OCI-LY7 (cell line): ENCODE measurements at regions not wholly inside any gene's neighbourhood (a gene's known extent, or its start where the extent isn't known, plus 50 kb on each side); places are given as distances from the start of the nearest gene placed in this dataset.

Source experiments
- BruUV-seq: library from RNA; stranded (reverse); fragments of 400-500 nt; replicated peaks from 2 replicates; lab custom pipeline; 2021; lab: Mats Ljungman, UMichigan
- CTCF ChIA-PET: fragments of 300-600 bp; sonication (Branson Sonifier 250); formaldehyde crosslinking; loops from one replicate; lab custom pipeline; 2022; ENCODE audit warnings: antibody characterized with exemption; ENCODE audit not compliant: unreplicated experiment; lab: Charles Lee
- POLR2A ChIA-PET: fragments of 300-600 bp; sonication (Branson Sonifier 250); formaldehyde crosslinking; loops from one replicate; lab custom pipeline; 2022; ENCODE audit warnings: antibody characterized with exemption; lab: Charles Lee
- DNase-seq: peaks from one replicate; pipeline ENCODE4 v3.0.0-alpha.2; 2015; ENCODE audit warnings: low spot score
- H2AFZ ChIP-seq: fragments of 200-600 bp; sonication (generic), shearing (Covaris generic); 2 replicates; pipeline ENCODE4 v1.6.1; 2014; ENCODE audit warnings: mild to moderate bottlenecking, antibody characterized with exemption, low read length, moderate library complexity
- H3K27ac ChIP-seq: fragments of 200-600 bp; sonication (generic); 2 replicates; pipeline ENCODE4 v1.5.1; 2014; ENCODE audit warnings: mixed run types, low read depth, mild to moderate bottlenecking, moderate library complexity, low read length, inconsistent platforms; ENCODE audit not compliant: poor library complexity, severe bottlenecking
- H3K36me3 ChIP-seq: fragments of 200-600 bp; sonication (generic); 2 replicates; pipeline ENCODE4 v1.6.1; 2014; ENCODE audit warnings: mild to moderate bottlenecking, antibody characterized with exemption, low read length, moderate library complexity, mixed read lengths; ENCODE audit not compliant: insufficient read depth
- H3K4me1 ChIP-seq: fragments of 200-600 bp; sonication (generic); 2 replicates; pipeline ENCODE4 v1.5.1; 2014; ENCODE audit warnings: mild to moderate bottlenecking, low read length; ENCODE audit not compliant: insufficient read depth, poor library complexity, severe bottlenecking
- H3K4me2 ChIP-seq: fragments of 200-600 bp; sonication (generic); 2 replicates; pipeline ENCODE4 v1.6.1; 2014; ENCODE audit warnings: mild to moderate bottlenecking, low read length
- H3K4me3 ChIP-seq: fragments of 200-600 bp; sonication (generic); 2 replicates; pipeline ENCODE4 v1.5.1; 2014; ENCODE audit warnings: mild to moderate bottlenecking, low read depth, low read length; ENCODE audit not compliant: poor library complexity, severe bottlenecking
- H3K79me2 ChIP-seq: fragments of 200-600 bp; sonication (generic); 2 replicates; pipeline ENCODE4 v1.6.1; 2016; ENCODE audit warnings: low read depth, mild to moderate bottlenecking, low read length, moderate library complexity, mixed read lengths; ENCODE audit not compliant: insufficient read depth
- H3K9me2 ChIP-seq: fragments of 200-600 bp; sonication (generic); 2 replicates; pipeline ENCODE4 v1.6.1; 2016; ENCODE audit warnings: mild to moderate bottlenecking, low read length, mixed read lengths; ENCODE audit not compliant: insufficient read depth
- H3K9me3 ChIP-seq: fragments of 200-600 bp; sonication (generic); 2 replicates; pipeline ENCODE4 v1.6.1; 2014; ENCODE audit warnings: mild to moderate bottlenecking, mixed run types, low read length, mixed read lengths
- H4K20me1 ChIP-seq: fragments of 200-600 bp; sonication (generic); 2 replicates; pipeline ENCODE4 v1.6.1; 2014; ENCODE audit warnings: mild to moderate bottlenecking, antibody characterized with exemption, low read length, moderate library complexity, mixed read lengths; ENCODE audit not compliant: insufficient read depth
- EZH2phosphoT487 ChIP-seq: fragments of 200-600 bp; sonication (generic); IDR thresholded peaks from 2 replicates; pipeline ENCODE4 v1.6.1; 2018; ENCODE audit warnings: low read depth, borderline replicate concordance, mild to moderate bottlenecking, mixed run types, antibody characterized with exemption, low read length, moderate library complexity, mixed read lengths
- intact Hi-C: fragments of 100-400 bp; cut with micrococcal nuclease; formaldehyde crosslinking; loops from one replicate; pipeline ENCODE4 v1.10.0; 2022; ENCODE audit not compliant: unreplicated experiment
- TF ChIP-seq, protein P1 (sequence below): fragments of 200-600 bp; sonication (generic); conservative IDR thresholded peaks from 2 replicates; pipeline ENCODE4 v1.5.1; 2014; ENCODE audit warnings: mild to moderate bottlenecking, antibody characterized with exemption, low read length, moderate library complexity, mixed read lengths

DNA sequence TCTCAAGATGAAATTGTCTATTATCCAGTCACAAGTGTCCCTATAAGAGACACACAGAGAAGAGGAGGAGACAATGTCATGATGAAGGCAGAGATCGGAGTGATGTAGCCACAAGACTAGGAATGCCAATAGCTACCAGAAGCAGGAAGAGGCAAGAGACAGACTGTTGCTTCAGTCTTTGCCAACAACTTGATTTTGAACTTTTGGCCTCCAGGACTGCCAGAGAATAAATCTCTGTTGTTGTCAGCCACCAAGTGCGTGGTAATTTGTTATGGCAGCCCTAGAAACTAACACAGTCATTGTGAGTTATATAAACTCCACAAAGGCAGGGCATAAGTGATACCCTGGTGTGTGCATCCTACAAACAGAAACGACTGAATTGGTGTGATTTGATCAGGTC is 517.0 kb downstream of the BTBD3 start:
- Histone ChIP-seq H4K20me1 (no peaks in the 10 kb centered on the region), H3K4me1 (no peaks in the 10 kb centered on the region), H3K36me3 (no peaks in the 10 kb centered on the region), H3K79me2 (no peaks in the 10 kb centered on the region), H3K27ac (no peak overlapping the region), H3K4me2 (no peak overlapping the region), H2AFZ (no peak overlapping the region), H3K4me3 (no peak overlapping the region), H3K9me3 (no peaks in the 10 kb centered on the region), H3K9me2 (no peaks in the 10 kb centered on the region)
- TF ChIP-seq, protein P1, sequence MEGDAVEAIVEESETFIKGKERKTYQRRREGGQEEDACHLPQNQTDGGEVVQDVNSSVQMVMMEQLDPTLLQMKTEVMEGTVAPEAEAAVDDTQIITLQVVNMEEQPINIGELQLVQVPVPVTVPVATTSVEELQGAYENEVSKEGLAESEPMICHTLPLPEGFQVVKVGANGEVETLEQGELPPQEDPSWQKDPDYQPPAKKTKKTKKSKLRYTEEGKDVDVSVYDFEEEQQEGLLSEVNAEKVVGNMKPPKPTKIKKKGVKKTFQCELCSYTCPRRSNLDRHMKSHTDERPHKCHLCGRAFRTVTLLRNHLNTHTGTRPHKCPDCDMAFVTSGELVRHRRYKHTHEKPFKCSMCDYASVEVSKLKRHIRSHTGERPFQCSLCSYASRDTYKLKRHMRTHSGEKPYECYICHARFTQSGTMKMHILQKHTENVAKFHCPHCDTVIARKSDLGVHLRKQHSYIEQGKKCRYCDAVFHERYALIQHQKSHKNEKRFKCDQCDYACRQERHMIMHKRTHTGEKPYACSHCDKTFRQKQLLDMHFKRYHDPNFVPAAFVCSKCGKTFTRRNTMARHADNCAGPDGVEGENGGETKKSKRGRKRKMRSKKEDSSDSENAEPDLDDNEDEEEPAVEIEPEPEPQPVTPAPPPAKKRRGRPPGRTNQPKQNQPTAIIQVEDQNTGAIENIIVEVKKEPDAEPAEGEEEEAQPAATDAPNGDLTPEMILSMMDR, result no peak
- no peak for DNase-seq
- ChIA-PET POLR2A (no interaction called here), CTCF (no interaction called here)
- intact Hi-C loops, result no loop called here
- BruUV-seq, result no TSS peak

DNA sequence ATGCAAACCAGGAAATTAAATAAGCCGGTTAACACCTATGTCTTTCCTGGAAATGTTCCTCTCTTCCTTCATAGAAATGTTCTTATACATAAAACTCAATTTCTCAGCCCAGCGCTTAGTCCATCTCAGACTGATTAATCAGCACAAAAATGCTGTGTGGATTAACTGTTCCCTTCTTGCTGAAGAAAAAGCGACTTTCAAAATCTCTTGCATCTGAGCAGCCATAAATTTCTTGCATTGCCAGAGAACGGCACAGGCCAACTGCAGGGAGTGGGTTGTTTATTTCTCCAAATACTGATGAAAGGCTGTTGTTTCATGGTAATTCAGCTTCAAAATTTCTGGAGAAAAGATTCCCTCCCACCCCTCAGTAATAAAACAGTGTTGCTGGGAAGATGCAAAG is 517.6 kb downstream of the BTBD3 start:
- BruUV-seq, result no TSS peak
- Histone ChIP-seq H3K36me3 (no peaks in the 10 kb centered on the region), H3K4me1 (no peaks in the 10 kb centered on the region), H2AFZ (no peak overlapping the region), H3K9me3 (no peaks in the 10 kb centered on the region), H3K79me2 (no peaks in the 10 kb centered on the region), H3K9me2 (no peaks in the 10 kb centered on the region), H4K20me1 (no peaks in the 10 kb centered on the region), H3K4me2 (no peak overlapping the region), H3K4me3 (no peak overlapping the region), H3K27ac (no peak overlapping the region)
- POLR2A ChIA-PET, result no interaction called here
- TF ChIP-seq, protein P1, result no peak
- TF ChIP-seq EZH2phosphoT487, result no peak
- CTCF ChIA-PET, result no interaction called here
- DNase-seq, result no peak
- intact Hi-C loops, result no loop called here

DNA sequence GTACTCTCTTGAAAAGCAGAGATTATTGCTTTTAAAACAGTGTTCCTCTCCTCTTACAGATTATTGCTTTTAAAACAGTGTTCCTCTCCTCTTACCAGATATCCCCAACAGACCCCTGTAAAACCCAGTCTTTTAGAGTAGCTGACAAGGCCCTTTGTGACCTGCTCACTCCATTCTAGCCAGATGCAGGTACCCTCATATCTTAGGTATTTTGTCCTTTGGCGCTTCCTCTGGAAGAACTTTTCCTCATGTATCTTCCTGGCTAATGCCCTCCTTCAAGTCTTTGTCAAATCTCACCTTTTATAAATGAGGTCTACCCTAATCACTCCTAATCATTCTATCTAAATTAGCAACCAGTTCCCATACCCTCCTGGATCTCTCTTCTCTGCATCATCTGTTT is 536.0 kb downstream of the BTBD3 start:
- H4K20me1 ChIP-seq, result no peaks in the 10 kb centered on the region
- H3K9me2 ChIP-seq, result no peaks in the 10 kb centered on the region
- no peak for TF ChIP-seq EZH2phosphoT487
- TF ChIP-seq, protein P1, result no peak
- BruUV-seq, result no TSS peak
- POLR2A ChIA-PET, result no interaction called here
- H3K4me2 ChIP-seq, result no peak overlapping the region
- H3K79me2 ChIP-seq, result no peaks in the 10 kb centered on the region
- intact Hi-C loops, result no loop called here
- no peaks in the 10 kb centered on the region for H3K4me1 ChIP-seq
- CTCF ChIA-PET, result no interaction called here
- no peak for DNase-seq
- no peaks in the 10 kb centered on the region for H3K9me3 ChIP-seq
- H3K4me3 ChIP-seq, result no peak overlapping the region
- H3K36me3 ChIP-seq, result no peaks in the 10 kb centered on the region
- H2AFZ ChIP-seq, result no peak overlapping the region
- H3K27ac ChIP-seq, result no peak overlapping the region
